HG03439 (cell line): ENCODE measurements at regions not wholly inside any gene's neighbourhood (a gene's known extent, or its start where the extent isn't known, plus 50 kb on each side); places are given as distances from the start of the nearest gene placed in this dataset.

Source experiments
- ATAC-seq: cut with Tn5 transposase; IDR thresholded peaks from one replicate; pipeline ENCODE4 v1.9.1; 2021; ENCODE audit warnings: mild to moderate bottlenecking, moderate library complexity; ENCODE audit not compliant: unreplicated experiment

GRCh38 chr10:3631701-3632330 is 153.2 kb downstream of the KLF6 start:
- ATAC-seq: no peak

- no peak for ATAC-seq
These were observed 153.7 kb downstream of the KLF6 start for GRCh38 chr10:3631291-3631690.

GRCh38 chr10:3625959-3626751 is 158.9 kb downstream of the KLF6 start:
- ATAC-seq: peak; percentile 66

GRCh38 chr10:3624367-3624766 is 160.6 kb downstream of the KLF6 start:
- ATAC-seq: no peak

GRCh38 chr10:3623746-3624145 is 161.3 kb downstream of the KLF6 start:
- ATAC-seq: peak; percentile 62

- ATAC-seq: peak; percentile 40
These were observed 162.0 kb downstream of the KLF6 start for GRCh38 chr10:3622845-3623621.

- no peak for ATAC-seq
These were observed 162.6 kb downstream of the KLF6 start for GRCh38 chr10:3622427-3622826.

- ATAC-seq: no peak
These were observed 164.2 kb downstream of the KLF6 start for GRCh38 chr10:3620818-3621217.

- no peak for ATAC-seq
These were observed 165.8 kb downstream of the KLF6 start for GRCh38 chr10:3619241-3619640.

- no peak for ATAC-seq
These were observed 168.1 kb downstream of the KLF6 start for GRCh38 chr10:3616880-3617279.

- no peak for ATAC-seq
These were observed 171.7 kb downstream of the KLF6 start for GRCh38 chr10:3613318-3613717.

- ATAC-seq: no peak
These were observed 172.6 kb downstream of the KLF6 start for GRCh38 chr10:3612183-3613001.

GRCh38 chr10:3606309-3606708 is 178.7 kb downstream of the KLF6 start:
- ATAC-seq: no peak

GRCh38 chr10:3605882-3606281 is 179.1 kb downstream of the KLF6 start:
- no peak for ATAC-seq

- no peak for ATAC-seq
These were observed 189.3 kb downstream of the KLF6 start for GRCh38 chr10:3595736-3596135.

- no peak for ATAC-seq
These were observed 191.4 kb downstream of the KLF6 start for GRCh38 chr10:3593611-3594010.

- ATAC-seq: no peak
These were observed 192.6 kb downstream of the KLF6 start for GRCh38 chr10:3592424-3592823.

- ATAC-seq: no peak
These were observed 196.2 kb downstream of the KLF6 start for GRCh38 chr10:3588816-3589215.

- no peak for ATAC-seq
These were observed 196.7 kb downstream of the KLF6 start for GRCh38 chr10:3588346-3588745.

- no peak for ATAC-seq
These were observed 199.9 kb downstream of the KLF6 start for GRCh38 chr10:3584926-3585784.
